ENCODE measurements at regions not wholly inside any gene's neighbourhood (a gene's known extent, or its start where the extent isn't known, plus 50 kb on each side); places are given as distances from the start of the nearest gene placed in this dataset.

DNA sequence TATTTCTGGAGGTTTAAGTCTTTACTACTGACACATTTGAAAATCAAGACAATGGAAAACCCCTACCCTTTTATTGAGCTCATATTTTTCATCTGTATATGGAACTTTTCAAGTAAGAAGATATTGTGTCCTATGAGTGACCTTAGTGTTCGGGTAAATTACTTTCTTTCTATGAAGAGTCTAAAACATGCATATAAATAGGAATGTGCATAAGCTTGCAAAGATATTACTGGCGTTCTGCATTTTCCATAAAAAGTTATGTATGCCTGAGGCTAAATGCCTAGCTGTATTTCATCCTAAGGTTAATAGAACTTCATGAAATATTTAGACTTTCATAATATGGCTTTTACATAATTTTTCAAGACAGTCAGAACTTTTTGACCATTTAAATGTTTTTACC, 495.8 kb upstream of the ADAMTS5 start:
- TF ChIP-seq CTCF (IDR thresholded peaks at IDR 0.05; ENCODE audit: poor library complexity) (no peak), EZH2 (IDR thresholded peaks at IDR 0.05; ENCODE audit: borderline replicate concordance) (no peak), EZH2phosphoT487 (IDR thresholded peaks at IDR 0.05; ENCODE audit: low read depth, severe bottlenecking, unreplicated experiment) (no peak)
